ENCODE measurements at regions not wholly inside any gene's neighbourhood (a gene's known extent, or its start where the extent isn't known, plus 50 kb on each side); places are given as distances from the start of the nearest gene placed in this dataset.
"Not testable (repeated sequence)": the region's sequence is repeated elsewhere in the genome, so short reads cannot be mapped to it uniquely, and the experiment has no call there.

DNA sequence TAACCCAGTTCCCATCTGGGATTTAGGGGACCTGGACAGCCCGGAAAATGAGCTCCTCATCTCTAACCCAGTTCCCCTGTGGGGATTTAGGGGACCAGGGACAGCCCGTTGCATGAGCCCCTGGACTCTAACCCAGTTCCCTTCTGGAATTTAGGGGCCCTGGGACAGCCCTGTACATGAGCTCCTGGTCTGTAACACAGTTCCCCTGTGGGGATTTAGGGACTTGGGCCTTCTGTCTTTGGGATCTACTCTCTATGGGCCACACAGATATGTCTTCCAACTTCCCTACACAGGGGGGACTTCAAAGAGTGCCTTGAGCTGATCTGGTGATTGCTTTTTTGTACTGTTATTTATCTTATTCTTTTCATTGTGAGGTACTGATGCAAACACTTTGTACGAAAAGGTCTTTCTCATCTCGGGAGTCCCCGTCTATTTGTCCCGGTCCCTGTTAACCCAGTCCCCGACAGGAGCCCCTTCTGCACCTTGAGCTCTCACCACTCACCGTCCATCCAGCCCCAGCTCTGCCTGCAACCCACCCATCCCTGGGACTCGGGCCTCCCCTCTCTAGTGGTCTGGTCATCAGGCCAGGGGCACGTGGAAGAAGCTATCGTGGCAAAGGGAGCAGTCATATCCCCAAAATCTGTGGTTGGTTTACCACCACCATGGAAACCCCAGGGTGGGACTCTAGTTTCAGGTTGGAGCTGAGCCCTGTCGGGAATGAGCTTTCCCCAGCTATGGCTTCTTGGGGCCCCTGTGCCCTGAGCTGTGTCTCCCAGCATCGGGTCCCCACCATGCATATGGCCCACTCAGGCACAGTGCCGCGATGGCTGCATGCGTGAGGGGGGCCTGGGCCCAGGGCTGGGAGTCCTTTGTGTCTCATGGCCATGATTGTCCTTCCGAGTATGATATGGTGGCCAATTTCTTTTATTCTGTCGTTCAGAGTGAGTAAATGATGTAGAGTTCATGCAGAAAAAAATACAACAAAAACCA lies 270.4 kb upstream of the PLCXD1 start:
- intact Hi-C loops (cut with DNase I); DNase-seq: not testable (repeated sequence)

DNA sequence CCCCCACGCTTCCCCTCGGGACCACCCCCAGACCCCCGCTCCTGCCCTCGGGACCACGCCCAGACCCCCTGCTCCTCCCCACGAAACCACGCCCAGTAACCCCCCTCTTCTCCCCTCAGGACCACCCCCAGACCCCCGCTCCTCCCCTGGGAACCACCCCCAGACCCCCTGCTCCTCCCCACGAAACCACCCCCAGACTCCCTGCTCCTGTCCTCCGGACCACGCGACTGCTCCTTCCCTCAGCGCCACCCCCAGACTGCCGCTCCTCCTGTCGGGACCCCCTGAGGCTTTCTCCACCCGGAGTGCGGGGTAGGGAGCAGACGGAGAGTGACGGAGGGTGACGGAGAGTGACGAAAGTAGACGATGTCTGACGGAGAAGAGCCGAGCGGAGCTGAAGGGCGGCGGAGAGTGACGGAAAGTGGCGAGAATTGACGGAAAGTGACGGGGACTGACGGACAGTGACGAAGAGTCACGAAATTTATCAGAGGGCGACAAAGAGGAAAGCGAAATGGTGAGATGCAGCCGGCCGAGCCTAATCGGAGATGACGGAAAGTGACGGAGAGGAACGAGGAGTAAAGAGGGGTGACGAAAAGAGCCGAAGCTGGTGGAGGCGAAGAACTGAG lies 267.2 kb upstream of the PLCXD1 start:
- intact Hi-C loops (cut with DNase I), result not testable (repeated sequence)

DNA sequence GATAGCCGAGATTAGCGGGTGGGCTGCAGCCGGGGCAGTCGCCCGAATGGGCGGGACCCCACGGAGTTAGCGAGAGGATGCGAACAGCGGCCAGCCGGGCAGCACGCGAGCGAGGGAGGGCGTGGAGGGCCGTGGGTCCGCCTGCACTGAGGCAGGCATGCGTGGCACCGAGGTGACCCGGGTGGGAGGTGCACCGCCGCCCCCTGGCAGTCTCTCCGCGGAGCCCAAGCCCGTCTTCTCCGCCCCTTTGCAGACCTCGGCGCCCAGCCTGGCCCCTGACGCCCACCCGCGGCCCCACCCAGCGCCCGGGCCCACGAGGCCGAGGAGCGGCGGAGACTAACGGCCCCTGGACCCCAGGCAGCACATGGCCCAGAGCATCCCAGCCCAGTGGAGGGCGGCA lies 266.7 kb upstream of the PLCXD1 start:
- intact Hi-C loops (cut with DNase I); DNase-seq: not testable (repeated sequence)

More for the DNA sequence above, 267.2 kb upstream of the PLCXD1 start:
- DNase-seq, result not testable (repeated sequence)

DNA sequence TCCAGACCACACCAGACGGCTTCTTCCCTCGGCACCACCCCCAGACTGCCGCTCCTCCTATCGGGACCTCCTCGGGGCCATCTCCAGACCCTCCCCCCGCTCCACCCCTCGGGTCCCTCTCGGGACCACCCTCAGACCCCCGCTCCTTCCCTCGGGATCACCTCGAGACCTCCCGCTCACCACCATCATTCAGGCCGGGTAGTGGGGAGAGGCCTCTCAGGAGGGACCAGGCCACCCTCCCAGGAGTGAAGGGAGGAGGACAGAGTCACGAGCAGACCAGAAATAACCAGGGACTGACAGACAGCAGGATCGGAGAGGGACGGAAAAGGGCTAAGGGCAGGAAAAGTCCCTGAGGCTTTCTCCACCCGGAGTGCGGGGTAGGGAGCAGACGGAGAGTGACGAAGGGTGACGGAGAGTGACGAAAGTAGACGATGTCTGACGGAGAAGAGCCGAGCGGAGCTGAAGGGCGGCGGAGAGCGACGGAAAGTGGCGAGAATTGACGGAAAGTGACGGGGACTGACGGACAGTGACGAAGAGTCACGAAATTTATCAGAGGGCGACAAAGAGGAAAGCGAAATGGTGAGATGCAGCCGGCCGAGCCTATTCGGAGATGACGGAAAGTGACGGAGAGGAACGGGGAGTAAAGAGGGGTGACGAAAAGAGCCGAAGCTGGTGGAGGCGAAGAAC lies 262.3 kb upstream of the PLCXD1 start:
- DNase-seq, result peak in 29 of 42 donors; percentile 5 to 88 (median 55)
- intact Hi-C loops (cut with DNase I), result not testable (repeated sequence)

DNA sequence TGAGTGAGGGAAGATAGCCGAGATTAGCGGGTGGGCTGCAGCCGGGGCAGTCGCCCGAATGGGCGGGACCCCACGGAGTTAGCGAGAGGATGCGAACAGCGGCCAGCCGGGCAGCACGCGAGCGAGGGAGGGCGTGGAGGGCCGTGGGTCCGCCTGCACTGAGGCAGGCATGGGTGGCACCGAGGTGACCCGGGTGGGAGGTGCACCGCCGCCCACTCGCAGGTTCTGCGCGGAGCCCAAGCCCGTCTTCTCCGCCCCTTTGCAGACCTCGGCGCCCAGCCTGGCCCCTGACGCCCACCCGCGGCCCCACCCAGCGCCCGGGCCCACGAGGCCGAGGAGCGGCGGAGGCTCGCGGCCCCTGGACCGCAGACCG lies 261.7 kb upstream of the PLCXD1 start:
- DNase-seq, result peak in 1 of 42 donors; percentile 12
- intact Hi-C loops (cut with DNase I), result not testable (repeated sequence)

GRCh38 chrX:19912-20571 lies 261.1 kb upstream of the PLCXD1 start:
- DNase-seq, result peak in 18 of 42 donors; percentile 1 to 49 (median 23)
- intact Hi-C loops (cut with DNase I), result no loop called here

GRCh38 chrX:24139-24538 lies 257.0 kb upstream of the PLCXD1 start:
- intact Hi-C loops (cut with DNase I), result not testable (repeated sequence)

More at GRCh38 chrX:24139-24538, 257.0 kb upstream of the PLCXD1 start:
- not testable (repeated sequence) for DNase-seq
